HT1080 (cell line): ENCODE measurements at regions not wholly inside any gene's neighbourhood (a gene's known extent, or its start where the extent isn't known, plus 50 kb on each side); places are given as distances from the start of the nearest gene placed in this dataset.
"Not testable (repeated sequence)": the region's sequence is repeated elsewhere in the genome, so short reads cannot be mapped to it uniquely, and the experiment has no call there.

ENCODE experiments used
- DNase-seq: peaks from one replicate; pipeline ENCODE4 v3.0.0-alpha.2; 2015; ENCODE audit warnings: low read depth

DNA sequence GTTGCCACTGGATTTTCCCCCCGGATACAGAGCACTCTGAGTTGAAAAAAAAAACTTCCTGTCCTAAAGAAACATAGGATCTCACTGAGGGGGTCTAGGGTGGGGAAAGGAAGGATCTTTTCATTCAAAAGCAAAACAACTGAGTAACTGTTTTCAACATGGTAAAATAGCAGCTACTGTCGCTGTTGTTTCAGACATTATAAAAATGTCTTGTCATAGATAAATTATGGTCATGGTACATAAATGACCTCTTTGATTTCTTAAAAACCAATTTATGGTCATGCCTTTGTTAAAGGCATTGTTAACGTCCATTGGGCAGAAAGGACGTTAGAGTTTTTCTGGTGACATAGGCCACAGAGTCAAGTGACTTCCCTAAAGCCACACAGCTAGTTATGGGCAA is 180.4 kb upstream of the DTNBP1 start:
- DNase-seq = no peak

DNA sequence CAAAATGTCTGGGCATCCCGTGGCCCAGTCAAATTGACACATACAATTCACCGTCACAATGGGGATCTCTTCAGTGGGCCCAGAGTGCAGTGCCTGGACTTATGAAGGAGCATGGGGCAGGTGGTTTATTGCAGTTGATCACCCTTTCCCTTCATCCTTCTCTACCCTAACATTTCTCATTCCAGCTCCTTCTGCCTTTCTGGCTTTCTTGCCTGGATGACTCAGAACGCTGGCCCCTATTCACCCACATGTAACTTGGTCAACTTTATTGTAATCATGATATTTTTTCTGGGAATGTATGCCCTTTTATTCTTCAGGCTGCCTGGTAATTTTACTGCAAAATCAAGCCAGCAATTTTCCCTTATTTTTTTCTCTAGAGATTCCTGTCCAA is 179.9 kb upstream of the DTNBP1 start:
- no peak for DNase-seq

DNA sequence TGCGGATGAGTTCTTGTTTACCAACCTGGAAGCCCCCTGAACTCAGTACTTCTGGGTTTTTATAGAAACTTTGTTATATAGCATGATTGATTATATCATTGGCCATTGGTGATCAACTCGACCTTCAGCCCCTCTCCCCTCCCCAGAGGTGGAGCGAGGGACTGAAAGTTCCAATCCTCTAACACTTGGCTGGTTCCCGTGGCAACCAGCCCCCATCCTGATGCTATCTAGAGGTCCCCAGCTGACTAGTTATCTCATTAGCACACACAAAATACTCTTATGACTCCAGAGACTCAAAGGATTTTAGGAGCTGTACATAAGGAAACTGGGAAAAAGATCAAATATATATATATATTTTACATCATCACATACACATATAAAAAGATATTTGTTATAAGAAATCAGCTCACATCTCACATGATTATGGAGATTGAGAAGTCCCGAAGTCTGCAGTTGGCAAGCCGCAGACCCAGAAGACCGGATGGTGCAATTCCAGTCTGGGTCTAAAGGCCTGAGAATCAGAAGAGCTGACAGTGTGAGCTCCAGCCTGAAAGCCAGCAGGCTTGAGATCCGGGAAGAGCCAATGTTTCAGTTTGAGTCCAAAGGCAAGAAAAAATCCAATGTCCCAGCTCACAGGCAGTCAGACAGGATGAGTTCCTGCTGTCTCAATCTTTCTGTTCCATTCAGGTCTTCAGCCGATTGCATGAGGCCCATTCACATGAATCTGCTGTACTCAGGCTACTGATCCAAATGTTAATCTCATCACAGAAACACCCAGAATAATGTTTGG is 179.3 kb upstream of the DTNBP1 start:
- DNase-seq = no peak

DNA sequence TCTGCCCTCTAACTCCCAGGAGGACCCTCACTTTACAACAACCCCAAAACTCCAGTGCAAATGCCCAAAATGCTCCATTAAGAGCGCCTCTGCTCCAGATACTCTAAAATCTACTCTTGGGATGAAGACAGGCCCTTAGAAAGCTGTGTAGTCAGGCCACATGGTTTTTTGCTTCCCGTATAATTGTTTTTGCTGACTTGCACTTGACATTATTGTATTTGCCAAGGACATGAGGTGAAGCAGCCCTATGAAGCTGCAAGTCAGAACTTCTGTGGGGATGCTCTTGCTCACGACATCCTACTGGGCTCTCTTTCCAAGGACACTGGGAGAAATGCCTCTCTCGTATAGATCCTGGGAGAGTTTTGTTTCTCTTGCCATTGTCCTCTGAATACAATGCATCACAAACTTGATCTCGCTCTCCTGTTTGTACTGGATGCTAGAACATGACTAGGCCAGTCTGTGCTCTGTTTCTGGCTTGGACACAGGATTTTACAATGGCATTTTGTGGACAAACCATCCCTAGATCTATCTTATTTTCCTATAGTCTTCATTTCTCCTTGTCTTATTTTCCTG is 177.2 kb upstream of the DTNBP1 start:
- DNase-seq = no peak

DNA sequence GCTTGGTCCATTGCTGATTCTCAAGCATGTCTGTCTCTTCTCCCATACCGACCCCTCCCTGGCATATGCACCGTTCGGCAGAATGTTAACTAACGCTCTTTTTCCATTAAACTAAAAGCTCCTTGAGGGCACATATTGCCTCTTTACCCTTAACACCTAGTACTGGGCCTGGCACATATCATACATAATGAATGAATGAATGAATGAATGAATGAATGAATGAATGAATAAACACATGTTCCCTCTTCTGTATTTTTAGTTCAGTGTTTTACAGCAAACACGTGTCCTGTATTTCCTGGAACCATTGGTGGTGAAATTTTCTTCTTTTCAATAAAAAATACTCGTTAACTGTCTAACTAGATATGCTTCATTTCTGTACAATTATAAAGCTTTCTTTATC is 174.4 kb upstream of the DTNBP1 start:
- DNase-seq = no peak

- no peak for DNase-seq
Observed at GRCh38 chr6:15832841-15833240, 170.0 kb upstream of the DTNBP1 start.

- no peak for DNase-seq
Observed at GRCh38 chr6:15829156-15829555, 166.3 kb upstream of the DTNBP1 start.

DNA sequence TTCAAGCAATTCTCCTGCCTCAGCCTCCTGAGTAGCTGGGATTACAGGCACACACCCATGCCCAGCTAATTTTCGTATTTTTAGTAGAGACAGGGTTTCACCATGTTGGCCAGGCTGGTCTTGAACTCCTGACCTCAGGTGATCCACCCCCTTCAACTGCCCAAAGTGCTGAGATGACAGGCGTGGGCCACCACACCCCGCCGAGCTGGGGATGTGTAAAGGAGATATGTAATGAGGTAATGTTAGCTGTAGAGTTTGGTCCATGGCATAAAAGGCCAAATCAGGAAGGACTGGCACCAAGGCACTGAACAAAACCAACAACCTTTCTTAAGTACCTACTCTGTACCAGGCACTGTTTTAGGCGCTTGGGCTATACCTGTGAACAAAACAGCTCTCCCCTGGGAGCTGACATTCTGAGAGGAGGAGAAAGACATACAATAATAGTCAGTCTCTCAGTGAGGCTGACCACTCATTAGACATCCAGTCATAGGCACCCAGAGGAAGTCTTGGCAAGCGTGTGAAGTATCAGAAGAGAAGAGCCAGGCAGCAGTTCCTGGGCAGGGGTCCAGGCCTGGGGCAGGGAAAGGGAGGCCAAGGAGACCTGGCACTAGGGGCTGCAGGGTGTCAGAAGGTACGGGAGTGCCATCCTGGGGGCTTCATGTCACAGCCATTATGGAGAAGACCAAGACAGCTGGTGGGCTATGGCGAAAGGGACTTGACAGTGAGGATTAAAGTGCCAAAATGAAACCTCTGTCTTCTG is 164.8 kb upstream of the DTNBP1 start:
- DNase-seq = no peak

DNA sequence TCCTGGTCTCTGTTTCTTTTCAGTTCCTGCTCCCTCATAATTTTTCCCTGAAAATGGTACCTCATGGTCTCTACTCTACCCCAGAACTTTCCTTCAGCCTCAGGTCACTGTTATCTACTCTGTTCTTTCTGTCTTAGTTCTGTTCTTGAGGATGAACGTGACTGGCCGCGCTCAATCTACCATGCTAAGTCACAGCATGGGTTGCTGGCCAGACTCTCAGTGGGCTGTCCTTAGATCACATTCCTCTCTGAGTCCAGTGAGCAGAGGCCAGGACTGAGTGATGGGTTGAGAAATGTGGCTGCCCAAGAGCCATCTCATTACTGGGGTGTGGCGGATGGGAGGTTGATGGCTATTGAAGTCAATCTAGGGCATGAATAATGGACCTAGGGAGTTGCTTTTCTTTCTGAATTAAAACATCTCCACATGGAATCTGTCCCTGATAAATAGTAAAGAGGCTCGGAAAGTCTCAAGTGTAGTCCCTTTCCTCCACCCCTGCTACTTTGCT is 164.0 kb upstream of the DTNBP1 start:
- DNase-seq = no peak

DNA sequence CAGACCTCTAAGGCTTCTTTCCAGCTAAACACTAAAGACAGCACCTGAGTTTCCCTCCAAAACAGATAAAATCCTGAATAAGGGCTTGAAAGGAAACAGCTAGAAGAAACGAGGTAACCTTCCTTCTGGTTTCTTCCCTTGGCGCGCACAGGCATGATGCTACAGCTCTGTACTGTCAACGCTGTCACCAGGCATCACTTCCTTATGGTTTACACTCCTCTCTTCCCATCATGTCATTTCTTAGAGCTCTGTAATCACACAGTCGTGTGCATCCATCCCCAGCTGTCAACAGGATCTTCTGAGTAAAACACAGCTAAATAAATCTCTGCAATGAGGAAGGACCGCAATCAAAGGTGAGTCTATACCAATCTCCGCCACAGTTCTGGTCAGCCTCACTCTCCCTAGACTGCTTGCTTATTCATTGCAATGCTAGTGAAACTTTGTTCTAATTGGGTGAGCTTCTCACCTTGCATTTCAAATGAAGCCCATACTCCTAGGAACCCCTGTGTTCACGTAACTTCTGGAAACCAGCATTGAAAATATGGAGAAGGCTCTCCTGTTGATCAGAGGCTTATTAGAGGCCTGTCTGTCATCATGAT is 162.6 kb upstream of the DTNBP1 start:
- DNase-seq = no peak

DNA sequence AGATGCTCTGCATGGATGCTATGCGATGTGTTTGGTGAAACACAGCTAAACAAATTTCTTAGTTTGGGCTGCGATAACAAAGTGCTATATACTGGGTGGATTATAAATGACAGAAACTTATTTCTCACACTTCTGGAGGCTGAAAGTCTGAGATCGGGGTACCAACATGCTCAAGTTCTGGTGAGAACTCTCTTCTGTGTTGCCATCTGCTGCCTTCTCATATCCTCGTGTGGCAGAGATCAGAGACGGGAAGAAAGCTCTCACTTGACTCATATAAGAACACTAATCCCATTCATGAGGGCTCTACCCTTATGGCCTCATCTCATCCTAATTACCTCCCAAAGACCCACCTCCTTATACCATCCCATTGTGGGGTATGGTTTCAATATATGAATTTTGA is 162.0 kb upstream of the DTNBP1 start:
- DNase-seq = peak; percentile 1

GRCh38 chr6:15823838-15824414 is 161.1 kb upstream of the DTNBP1 start:
- DNase-seq = no peak

DNA sequence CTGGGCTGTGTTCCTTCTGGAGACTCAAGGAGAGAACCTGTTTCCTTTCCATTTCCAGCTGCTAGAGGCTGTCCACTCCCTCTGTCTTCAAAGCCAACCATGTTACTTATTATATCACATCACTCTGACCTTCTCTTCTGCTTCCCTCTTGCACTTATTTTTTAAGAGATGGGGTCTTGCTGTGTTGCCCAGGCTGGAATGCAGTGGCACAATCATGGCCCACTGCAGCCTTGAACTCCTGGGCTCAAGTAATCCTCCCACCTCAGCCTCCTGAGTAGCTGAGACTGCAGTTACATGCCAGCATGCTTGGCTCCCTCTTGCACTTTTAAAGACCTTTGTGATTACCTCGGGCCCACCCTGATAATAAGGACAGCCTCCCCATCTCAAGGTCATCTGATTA is 160.0 kb upstream of the DTNBP1 start:
- DNase-seq = no peak

DNA sequence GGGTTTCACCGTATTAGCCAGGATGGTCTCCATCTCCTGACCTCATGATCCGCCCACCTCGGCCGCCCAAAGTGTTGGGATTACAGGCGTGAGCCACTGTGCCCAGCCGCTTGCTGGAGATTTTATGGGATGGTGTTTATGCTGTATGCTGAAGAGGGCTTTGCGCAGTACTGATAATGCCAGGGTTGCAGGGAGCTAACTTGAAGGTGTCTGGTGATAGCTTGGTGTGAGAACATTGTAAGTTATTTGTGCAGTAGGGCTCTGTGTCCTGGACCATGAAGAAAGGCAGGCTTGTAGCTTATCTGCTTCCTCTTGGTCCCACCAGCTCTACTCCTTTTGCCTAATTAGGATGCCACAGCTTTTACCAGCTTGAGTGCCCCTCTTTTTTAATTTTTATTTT is 157.0 kb upstream of the DTNBP1 start:
- no peak for DNase-seq

- no peak for DNase-seq
Observed at GRCh38 chr6:15819226-15819625, 156.4 kb upstream of the DTNBP1 start.

DNA sequence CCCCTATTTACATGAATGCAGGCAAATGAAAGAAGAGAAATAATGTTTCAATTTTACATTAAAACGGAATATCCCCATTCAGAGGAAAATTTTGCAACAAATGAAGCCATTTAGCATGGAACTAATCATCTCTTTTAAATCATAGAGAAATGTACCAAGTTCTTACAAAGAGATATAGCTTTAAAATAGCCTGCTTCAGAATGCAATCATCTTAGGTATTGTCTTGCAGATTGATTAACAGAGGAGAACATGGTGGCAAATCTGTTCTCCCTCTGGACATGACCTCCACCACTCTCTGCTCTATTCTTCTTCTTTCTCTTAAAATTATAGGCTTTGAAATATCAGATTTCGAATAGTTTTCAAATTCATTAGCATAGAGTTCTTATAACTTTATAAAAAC is 155.7 kb upstream of the DTNBP1 start:
- DNase-seq = no peak

- DNase-seq = no peak
Observed at GRCh38 chr6:15818044-15818443, 155.2 kb upstream of the DTNBP1 start.

GRCh38 chr6:15817100-15817499 is 154.3 kb upstream of the DTNBP1 start:
- no peak for DNase-seq

GRCh38 chr6:15816661-15817060 is 153.8 kb upstream of the DTNBP1 start:
- DNase-seq = no peak

GRCh38 chr6:15813698-15814097 is 150.9 kb upstream of the DTNBP1 start:
- not testable (repeated sequence) for DNase-seq

GRCh38 chr6:15811107-15811506 is 148.3 kb upstream of the DTNBP1 start:
- no peak for DNase-seq

DNA sequence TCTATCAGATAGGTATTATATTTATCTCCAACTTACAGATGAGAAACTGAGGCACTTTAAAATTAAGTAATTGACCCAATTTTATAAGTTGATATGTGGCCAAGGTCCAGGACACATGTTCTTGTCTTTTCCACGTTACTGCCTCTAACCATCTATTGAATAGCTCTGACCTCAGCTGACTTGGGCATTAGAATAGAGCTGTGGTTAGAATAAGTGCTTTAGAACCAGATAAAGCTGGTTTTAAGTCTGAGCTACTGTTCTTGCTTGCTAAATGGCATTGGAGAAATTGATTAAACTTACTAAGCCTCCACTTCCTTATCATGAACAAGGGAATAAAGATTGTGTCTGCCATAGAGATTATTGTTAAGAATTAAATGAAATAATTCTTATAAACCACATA is 147.8 kb upstream of the DTNBP1 start:
- DNase-seq = no peak
